Thyroid gland (tissue), 4 donors: ENCODE measurements at regions not wholly inside any gene's neighbourhood (a gene's known extent, or its start where the extent isn't known, plus 50 kb on each side); places are given as distances from the start of the nearest gene placed in this dataset.

Experiments used
- CTCF ChIP-seq, 6 experiments: fragments of 200-600 bp in 3 of 6; fragments of 450-650 bp in 3 of 6; sonication (generic) in 3 of 6; IDR thresholded peaks; one replicate each; pipeline ENCODE4 v1.5.1; 2016 to 2019; ENCODE audit warnings: antibody characterized with exemption in 6 of 6, mild to moderate bottlenecking in 2 of 6, inconsistent platforms in 1 of 6, moderate library complexity in 1 of 6
- POLR2A ChIP-seq, 2 donors: fragments of 450-650 bp; IDR thresholded peaks; one replicate each; pipeline ENCODE4 v1.6.1; 2017; ENCODE audit warnings: antibody characterized with exemption in 2 of 2, mild to moderate bottlenecking in 2 of 2, moderate library complexity in 1 of 2

- TF ChIP-seq CTCF (IDR thresholded peaks at IDR 0.05) (no peak), POLR2A (IDR thresholded peaks at IDR 0.05) (no peak)
Measured at GRCh38 chr18:2306606-2307005, 264.7 kb downstream of the METTL4 start.
